ENCODE measurements at regions not wholly inside any gene's neighbourhood (a gene's known extent, or its start where the extent isn't known, plus 50 kb on each side); places are given as distances from the start of the nearest gene placed in this dataset.
"Not testable (repeated sequence)": the region's sequence is repeated elsewhere in the genome, so short reads cannot be mapped to it uniquely, and the experiment has no call there.

- not testable (repeated sequence) for H3K4me1 ChIP-seq (ENCODE audit: control insufficient read depth, insufficient read depth, low read length); H3K9ac ChIP-seq (ENCODE audit: low read length in 2 of 2); H3K27me3 ChIP-seq (ENCODE audit: control insufficient read depth in 1 of 2, insufficient read depth in 2 of 2, low read length in 2 of 2); H3K27ac ChIP-seq (ENCODE audit: low read length); H3K4me3 ChIP-seq (ENCODE audit: low read length in 2 of 2); H3K9me3 ChIP-seq (ENCODE audit: control insufficient read depth in 2 of 2, low read length in 2 of 2); H3K36me3 ChIP-seq (ENCODE audit: control insufficient read depth in 2 of 2, insufficient read depth in 2 of 2, low read length in 2 of 2)
Observed at GRCh38 chr20:30337556-30337955, 919.9 kb upstream of the DEFB115 start.

GRCh38 chr20:30348932-30349331 lies 908.5 kb upstream of the DEFB115 start:
- H3K9me3 ChIP-seq (ENCODE audit: control insufficient read depth in 2 of 2, low read length in 2 of 2); H3K4me1 ChIP-seq (ENCODE audit: control insufficient read depth, insufficient read depth, low read length); H3K4me3 ChIP-seq (ENCODE audit: low read length in 2 of 2); H3K27me3 ChIP-seq (ENCODE audit: control insufficient read depth in 1 of 2, insufficient read depth in 2 of 2, low read length in 2 of 2); H3K9ac ChIP-seq (ENCODE audit: low read length in 2 of 2); H3K27ac ChIP-seq (ENCODE audit: low read length); H3K36me3 ChIP-seq (ENCODE audit: control insufficient read depth in 2 of 2, insufficient read depth in 2 of 2, low read length in 2 of 2): not testable (repeated sequence)

- H3K4me3 ChIP-seq (ENCODE audit: low read length in 2 of 2); H3K9ac ChIP-seq (ENCODE audit: low read length in 2 of 2); H3K36me3 ChIP-seq (ENCODE audit: control insufficient read depth in 2 of 2, insufficient read depth in 2 of 2, low read length in 2 of 2); H3K9me3 ChIP-seq (ENCODE audit: control insufficient read depth in 2 of 2, low read length in 2 of 2); H3K27ac ChIP-seq (ENCODE audit: low read length); H3K27me3 ChIP-seq (ENCODE audit: control insufficient read depth in 1 of 2, insufficient read depth in 2 of 2, low read length in 2 of 2); H3K4me1 ChIP-seq (ENCODE audit: control insufficient read depth, insufficient read depth, low read length): not testable (repeated sequence)
Observed at GRCh38 chr20:30356854-30357467, 900.5 kb upstream of the DEFB115 start.

GRCh38 chr20:30361756-30362155 lies 895.7 kb upstream of the DEFB115 start:
- H3K27me3 ChIP-seq (ENCODE audit: control insufficient read depth in 1 of 2, insufficient read depth in 2 of 2, low read length in 2 of 2); H3K27ac ChIP-seq (ENCODE audit: low read length); H3K9me3 ChIP-seq (ENCODE audit: control insufficient read depth in 2 of 2, low read length in 2 of 2); H3K36me3 ChIP-seq (ENCODE audit: control insufficient read depth in 2 of 2, insufficient read depth in 2 of 2, low read length in 2 of 2); H3K4me1 ChIP-seq (ENCODE audit: control insufficient read depth, insufficient read depth, low read length); H3K9ac ChIP-seq (ENCODE audit: low read length in 2 of 2); H3K4me3 ChIP-seq (ENCODE audit: low read length in 2 of 2): not testable (repeated sequence)

GRCh38 chr20:30376430-30376766 lies 881.1 kb upstream of the DEFB115 start:
- not testable (repeated sequence) for H3K9me3 ChIP-seq (ENCODE audit: control insufficient read depth in 2 of 2, low read length in 2 of 2); H3K9ac ChIP-seq (ENCODE audit: low read length in 2 of 2); H3K36me3 ChIP-seq (ENCODE audit: control insufficient read depth in 2 of 2, insufficient read depth in 2 of 2, low read length in 2 of 2); H3K4me1 ChIP-seq (ENCODE audit: control insufficient read depth, insufficient read depth, low read length); H3K27ac ChIP-seq (ENCODE audit: low read length); H3K27me3 ChIP-seq (ENCODE audit: control insufficient read depth in 1 of 2, insufficient read depth in 2 of 2, low read length in 2 of 2)
- H3K4me3 ChIP-seq (ENCODE audit: low read length in 2 of 2) = peak overlapping the region; percentile 59 to 81

GRCh38 chr20:30376767-30377658 lies 880.5 kb upstream of the DEFB115 start:
- no peaks in the 10 kb centered on the region for H3K9me3 ChIP-seq (ENCODE audit: control insufficient read depth in 2 of 2, low read length in 2 of 2)
- no peaks in the 10 kb centered on the region for H3K36me3 ChIP-seq (ENCODE audit: control insufficient read depth in 2 of 2, insufficient read depth in 2 of 2, low read length in 2 of 2)
- peak overlapping the region; percentile 81 to 87 for H3K4me3 ChIP-seq (ENCODE audit: low read length in 2 of 2)
- no peak overlapping the region for H3K27ac ChIP-seq (ENCODE audit: low read length)
- H3K27me3 ChIP-seq (ENCODE audit: control insufficient read depth in 1 of 2, insufficient read depth in 2 of 2, low read length in 2 of 2) = no peaks in the 10 kb centered on the region
- H3K4me1 ChIP-seq (ENCODE audit: control insufficient read depth, insufficient read depth, low read length) = no peaks in the 10 kb centered on the region
- peak overlapping the region; percentile 75 to 81 for H3K9ac ChIP-seq (ENCODE audit: low read length in 2 of 2)

GRCh38 chr20:30378317-30378716 lies 879.1 kb upstream of the DEFB115 start:
- H3K27me3 ChIP-seq (ENCODE audit: control insufficient read depth in 1 of 2, insufficient read depth in 2 of 2, low read length in 2 of 2); H3K9me3 ChIP-seq (ENCODE audit: control insufficient read depth in 2 of 2, low read length in 2 of 2); H3K27ac ChIP-seq (ENCODE audit: low read length); H3K9ac ChIP-seq (ENCODE audit: low read length in 2 of 2); H3K36me3 ChIP-seq (ENCODE audit: control insufficient read depth in 2 of 2, insufficient read depth in 2 of 2, low read length in 2 of 2); H3K4me3 ChIP-seq (ENCODE audit: low read length in 2 of 2); H3K4me1 ChIP-seq (ENCODE audit: control insufficient read depth, insufficient read depth, low read length): not testable (repeated sequence)

- H3K4me1 ChIP-seq (ENCODE audit: control insufficient read depth, insufficient read depth, low read length); H3K4me3 ChIP-seq (ENCODE audit: low read length in 2 of 2); H3K27me3 ChIP-seq (ENCODE audit: control insufficient read depth in 1 of 2, insufficient read depth in 2 of 2, low read length in 2 of 2); H3K9me3 ChIP-seq (ENCODE audit: control insufficient read depth in 2 of 2, low read length in 2 of 2); H3K9ac ChIP-seq (ENCODE audit: low read length in 2 of 2); H3K27ac ChIP-seq (ENCODE audit: low read length); H3K36me3 ChIP-seq (ENCODE audit: control insufficient read depth in 2 of 2, insufficient read depth in 2 of 2, low read length in 2 of 2): not testable (repeated sequence)
Observed at GRCh38 chr20:30378721-30379120, 878.7 kb upstream of the DEFB115 start.

GRCh38 chr20:30384841-30385240 lies 872.6 kb upstream of the DEFB115 start:
- not testable (repeated sequence) for H3K9me3 ChIP-seq (ENCODE audit: control insufficient read depth in 2 of 2, low read length in 2 of 2); H3K9ac ChIP-seq (ENCODE audit: low read length in 2 of 2); H3K27ac ChIP-seq (ENCODE audit: low read length); H3K27me3 ChIP-seq (ENCODE audit: control insufficient read depth in 1 of 2, insufficient read depth in 2 of 2, low read length in 2 of 2); H3K4me1 ChIP-seq (ENCODE audit: control insufficient read depth, insufficient read depth, low read length); H3K4me3 ChIP-seq (ENCODE audit: low read length in 2 of 2); H3K36me3 ChIP-seq (ENCODE audit: control insufficient read depth in 2 of 2, insufficient read depth in 2 of 2, low read length in 2 of 2)

GRCh38 chr20:30386099-30386498 lies 871.4 kb upstream of the DEFB115 start:
- H3K36me3 ChIP-seq (ENCODE audit: control insufficient read depth in 2 of 2, insufficient read depth in 2 of 2, low read length in 2 of 2); H3K9me3 ChIP-seq (ENCODE audit: control insufficient read depth in 2 of 2, low read length in 2 of 2); H3K4me3 ChIP-seq (ENCODE audit: low read length in 2 of 2); H3K27me3 ChIP-seq (ENCODE audit: control insufficient read depth in 1 of 2, insufficient read depth in 2 of 2, low read length in 2 of 2); H3K4me1 ChIP-seq (ENCODE audit: control insufficient read depth, insufficient read depth, low read length); H3K27ac ChIP-seq (ENCODE audit: low read length); H3K9ac ChIP-seq (ENCODE audit: low read length in 2 of 2): not testable (repeated sequence)

- not testable (repeated sequence) for H3K36me3 ChIP-seq (ENCODE audit: control insufficient read depth in 2 of 2, insufficient read depth in 2 of 2, low read length in 2 of 2); H3K4me3 ChIP-seq (ENCODE audit: low read length in 2 of 2)
Observed at GRCh38 chr20:30387823-30388222, 869.6 kb upstream of the DEFB115 start.

More at GRCh38 chr20:30387823-30388222, 869.6 kb upstream of the DEFB115 start:
- H3K27ac ChIP-seq (ENCODE audit: low read length); H3K27me3 ChIP-seq (ENCODE audit: control insufficient read depth in 1 of 2, insufficient read depth in 2 of 2, low read length in 2 of 2); H3K9me3 ChIP-seq (ENCODE audit: control insufficient read depth in 2 of 2, low read length in 2 of 2); H3K9ac ChIP-seq (ENCODE audit: low read length in 2 of 2); H3K4me1 ChIP-seq (ENCODE audit: control insufficient read depth, insufficient read depth, low read length): not testable (repeated sequence)

Measured in stomach smooth muscle (tissue), 2 donors.